HEK293 (cell line): ENCODE measurements at regions not wholly inside any gene's neighbourhood (a gene's known extent, or its start where the extent isn't known, plus 50 kb on each side); places are given as distances from the start of the nearest gene placed in this dataset.

Experiments
- CTCF ChIA-PET: fragments of 350-600 bp; formaldehyde crosslinking; extraction: SDS; loops from one replicate; lab custom pipeline; 2021; ENCODE audit warnings: antibody characterized with exemption; lab: Yijun Ruan, JAX
- POLR2A ChIA-PET: fragments of 300-600 bp; formaldehyde crosslinking; extraction: SDS; loops from one replicate; lab custom pipeline; 2020; ENCODE audit warnings: antibody characterized with exemption, inconsistent platforms; lab: Yijun Ruan, JAX
- H3K27ac ChIP-seq: fragments of 200-500 bp; sonication (Bioruptor generic); 2 replicates; pipeline ENCODE4 v1.5.1; 2014; ENCODE audit warnings: low read depth, low read length, control low read depth, inconsistent platforms; ENCODE audit errors: extremely low read depth
- H3K36me3 ChIP-seq, 2 experiments: fragments of 200-500 bp in 1 of 2; sonication (Bioruptor generic) in 1 of 2; 1 replicate in 1 of 2; 2 replicates in 1 of 2; pipeline ENCODE4 v1.5.1; 2014 to 2017; ENCODE audit warnings: inconsistent platforms in 2 of 2, low read length in 2 of 2; ENCODE audit not compliant: control insufficient read depth in 2 of 2, insufficient read depth in 1 of 2
- H3K4me1 ChIP-seq: fragments of 200-500 bp; sonication (Bioruptor generic); 2 replicates; pipeline ENCODE4 v1.5.1; 2014; ENCODE audit warnings: mild to moderate bottlenecking, low read length, inconsistent platforms; ENCODE audit not compliant: control insufficient read depth, insufficient read depth
- H3K4me3 ChIP-seq: 2 replicates; pipeline ENCODE4 v1.5.1; 2011; ENCODE audit warnings: low read depth, mild to moderate bottlenecking, control low read depth, low read length, moderate library complexity
- H3K9me3 ChIP-seq: fragments of 200-500 bp; sonication (Bioruptor generic); 2 replicates; pipeline ENCODE4 v1.5.1; 2014; ENCODE audit warnings: low read depth, low read length, inconsistent platforms; ENCODE audit not compliant: control insufficient read depth, insufficient read depth
- HOXC10 ChIP-seq: sonication (generic); formaldehyde crosslinking; IDR thresholded peaks from 2 replicates; pipeline ENCODE4 v1.8.1; 2023; ENCODE audit warnings: mild to moderate bottlenecking, missing genetic modification reagents
- TRIM28 ChIP-seq: IDR thresholded peaks from 2 replicates; pipeline ENCODE4 v1.6.1; 2011; ENCODE audit warnings: low read length, control low read depth, borderline replicate concordance
- TSHZ1 ChIP-seq: fragments of 450-650 bp; formaldehyde crosslinking; IDR thresholded peaks from 2 replicates; pipeline ENCODE4 v1.5.1; 2016; ENCODE audit warnings: missing biosample characterization, missing genetic modification characterization, borderline replicate concordance
- WT1 ChIP-seq: fragments of 450-650 bp; formaldehyde crosslinking; IDR thresholded peaks from 2 replicates; pipeline ENCODE4 v1.5.1; 2016; ENCODE audit warnings: missing biosample characterization, missing genetic modification characterization
- ZEB2 ChIP-seq: fragments of 450-650 bp; formaldehyde crosslinking; IDR thresholded peaks from 2 replicates; pipeline ENCODE4 v1.5.1; 2016; ENCODE audit warnings: missing biosample characterization, missing genetic modification characterization
- ZNF148 ChIP-seq: fragments of 450-650 bp; formaldehyde crosslinking; IDR thresholded peaks from 2 replicates; pipeline ENCODE4 v1.5.0; 2017; ENCODE audit warnings: missing biosample characterization, missing genetic modification characterization, borderline replicate concordance
- ZNF223 ChIP-seq: fragments of 450-650 bp; formaldehyde crosslinking; IDR thresholded peaks from 2 replicates; pipeline ENCODE4 v1.5.1; 2016; ENCODE audit warnings: missing biosample characterization, missing genetic modification characterization
- ZNF24 ChIP-seq: fragments of 450-650 bp; formaldehyde crosslinking; IDR thresholded peaks from 2 replicates; pipeline ENCODE4 v1.5.1; 2016; ENCODE audit warnings: missing biosample characterization, missing genetic modification characterization
- ZNF248 ChIP-seq: fragments of 450-650 bp; formaldehyde crosslinking; IDR thresholded peaks from 2 replicates; pipeline ENCODE4 v1.5.1; 2017; ENCODE audit warnings: missing biosample characterization, missing genetic modification characterization
- ZNF302 ChIP-seq: fragments of 450-650 bp; formaldehyde crosslinking; IDR thresholded peaks from 2 replicates; pipeline ENCODE4 v1.5.1; 2016; ENCODE audit warnings: missing biosample characterization, missing genetic modification characterization, low read depth
- ZNF311 ChIP-seq: fragments of 450-650 bp; formaldehyde crosslinking; IDR thresholded peaks from 2 replicates; pipeline ENCODE4 v1.5.1; 2017; ENCODE audit warnings: missing biosample characterization, missing genetic modification characterization, borderline replicate concordance
- ZNF391 ChIP-seq: fragments of 450-650 bp; formaldehyde crosslinking; IDR thresholded peaks from 2 replicates; pipeline ENCODE4 v1.5.1; 2016; ENCODE audit warnings: low read depth, missing biosample characterization, missing genetic modification characterization, borderline replicate concordance
- ZNF433 ChIP-seq: fragments of 450-650 bp; formaldehyde crosslinking; IDR thresholded peaks from 2 replicates; pipeline ENCODE4 v1.5.1; 2016; ENCODE audit warnings: missing biosample characterization, missing genetic modification characterization, low read depth
- ZNF449 ChIP-seq: fragments of 450-650 bp; formaldehyde crosslinking; IDR thresholded peaks from 2 replicates; pipeline ENCODE4 v1.5.1; 2017; ENCODE audit warnings: missing biosample characterization, mild to moderate bottlenecking, missing genetic modification characterization, moderate library complexity
- ZNF677 ChIP-seq: fragments of 450-650 bp; IDR thresholded peaks from 2 replicates; pipeline ENCODE4 v1.5.0; 2018; ENCODE audit warnings: missing biosample characterization, mild to moderate bottlenecking, missing genetic modification characterization, moderate library complexity
- ZNF704 ChIP-seq: fragments of 450-650 bp; formaldehyde crosslinking; IDR thresholded peaks from 2 replicates; pipeline ENCODE4 v1.5.1; 2016; ENCODE audit warnings: missing biosample characterization, missing genetic modification characterization
- ZNF776 ChIP-seq: fragments of 450-650 bp; formaldehyde crosslinking; IDR thresholded peaks from 2 replicates; pipeline ENCODE4 v1.5.0; 2017; ENCODE audit warnings: missing biosample characterization, missing genetic modification characterization, borderline replicate concordance
- ZNF785 ChIP-seq: fragments of 450-650 bp; formaldehyde crosslinking; IDR thresholded peaks from 2 replicates; pipeline ENCODE4 v1.5.1; 2016; ENCODE audit warnings: missing biosample characterization, missing genetic modification characterization
- ZSCAN30 ChIP-seq: fragments of 450-650 bp; IDR thresholded peaks from 2 replicates; pipeline ENCODE4 v1.5.1; 2018; ENCODE audit warnings: missing biosample characterization, mild to moderate bottlenecking, missing genetic modification characterization, moderate library complexity
- ZSCAN4 ChIP-seq: fragments of 450-650 bp; formaldehyde crosslinking; IDR thresholded peaks from 2 replicates; pipeline ENCODE4 v1.5.1; 2017; ENCODE audit warnings: missing biosample characterization, missing genetic modification characterization
- ZSCAN5A ChIP-seq: fragments of 450-650 bp; formaldehyde crosslinking; IDR thresholded peaks from 2 replicates; pipeline ENCODE4 v1.5.1; 2016; ENCODE audit warnings: missing biosample characterization, missing genetic modification characterization

- H3K36me3 ChIP-seq: no peaks in the 10 kb centered on the region
- ChIA-PET POLR2A (no interaction called here), CTCF (interaction anchor here (0.6 to 1.9 kb wide), 2 partner anchors 75 to 314 kb away, joined by 3 to 5 read pairs; no protein-coding TSS in a partner anchor)
- no peaks in the 10 kb centered on the region for H3K4me1 ChIP-seq
- no peak for TF ChIP-seq ZNF302 (tag by site-specific recombination)
- TF ChIP-seq ZNF248 (tag by site-specific recombination): no peak
- no peak for TF ChIP-seq TRIM28
- TF ChIP-seq ZNF785 (tag by site-specific recombination): no peak
- TF ChIP-seq ZSCAN30 (tag by site-specific recombination): no peak
- no peak for TF ChIP-seq ZNF311
- TF ChIP-seq ZNF433 (tag by site-specific recombination): no peak
- TF ChIP-seq ZNF776 (tag by site-specific recombination): no peak
- TF ChIP-seq ZEB2 (tag by site-specific recombination): peak; percentile 47; the same call in 1 of the 2 replicates
- TF ChIP-seq ZNF677 (tag by site-specific recombination): no peak
- peak; percentile 96 for TF ChIP-seq ZSCAN4 (tag by site-specific recombination)
- no peak for TF ChIP-seq ZNF449 (tag by site-specific recombination)
- no peak for TF ChIP-seq ZSCAN5A (tag by site-specific recombination)
- TF ChIP-seq WT1 (tag by site-specific recombination): no peak
- TF ChIP-seq HOXC10 (CRISPR knock-in tag): no peak
- TF ChIP-seq ZNF24 (tag by site-specific recombination): no peak
- TF ChIP-seq ZNF148: no peak
- no peak overlapping the region for H3K27ac ChIP-seq
- no peaks in the 10 kb centered on the region for H3K9me3 ChIP-seq
- H3K4me3 ChIP-seq: no peak overlapping the region
Measured at GRCh38 chr6:169906688-169907418, 155.4 kb downstream of the ERMARD start.

GRCh38 chr6:169906004-169906687 lies 154.7 kb downstream of the ERMARD start:
- ChIA-PET POLR2A (no interaction called here), CTCF (interaction anchor here (0.6 to 1.9 kb wide), 2 partner anchors 75 to 314 kb away, joined by 3 to 5 read pairs; no protein-coding TSS in a partner anchor)
- Histone ChIP-seq H3K4me1 (no peaks in the 10 kb centered on the region), H3K9me3 (no peaks in the 10 kb centered on the region), H3K27ac (no peak overlapping the region), H3K36me3 (no peaks in the 10 kb centered on the region), H3K4me3 (no peak overlapping the region)
- TF ChIP-seq TSHZ1 (tag by site-specific recombination): no peak
- TF ChIP-seq ZNF704 (tag by site-specific recombination): no peak
- no peak for TF ChIP-seq ZNF223
- no peak for TF ChIP-seq ZNF391 (tag by site-specific recombination)
